ENCODE measurements at regions not wholly inside any gene's neighbourhood (a gene's known extent, or its start where the extent isn't known, plus 50 kb on each side); places are given as distances from the start of the nearest gene placed in this dataset.

DNA sequence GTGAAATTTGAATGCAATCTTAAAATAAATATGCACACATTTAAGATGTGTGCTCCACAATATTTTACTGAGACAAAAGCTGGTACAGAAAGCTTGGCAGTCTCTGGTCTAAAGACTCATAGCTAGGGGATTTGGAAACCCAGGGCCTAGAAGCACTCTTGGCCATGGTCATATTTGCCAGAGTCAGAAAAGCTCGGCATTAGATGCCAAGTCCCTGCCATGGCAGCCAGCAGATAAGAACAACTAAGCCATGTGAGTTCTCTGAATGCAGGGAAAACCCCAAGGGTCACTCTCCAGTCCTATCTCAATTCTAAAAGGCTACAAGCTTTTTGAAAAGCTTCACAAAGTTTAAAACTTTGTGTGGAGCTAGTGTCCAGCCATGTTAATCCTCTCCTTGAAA is 119.5 kb downstream of the FAM114A2 start:
- Histone ChIP-seq H3K27me3 (ENCODE audit: control insufficient read depth, insufficient read depth, low read length) (no peaks in the 10 kb centered on the region), H3K4me3 (ENCODE audit: low read depth, low read length) (no peak overlapping the region), H3K9me3 (ENCODE audit: control insufficient read depth, insufficient read depth, low read length) (no peaks in the 10 kb centered on the region), H3K27ac (ENCODE audit: low read depth, low read length) (no peak overlapping the region)
- ChIA-PET CTCF (no interaction called here), POLR2A (no interaction called here)
- no peak for DNase-seq (ENCODE audit: low read depth, low spot score)
- TF ChIP-seq CTCF (IDR thresholded peaks at IDR 0.05; ENCODE audit: low read depth, low read length): no peak

DNA sequence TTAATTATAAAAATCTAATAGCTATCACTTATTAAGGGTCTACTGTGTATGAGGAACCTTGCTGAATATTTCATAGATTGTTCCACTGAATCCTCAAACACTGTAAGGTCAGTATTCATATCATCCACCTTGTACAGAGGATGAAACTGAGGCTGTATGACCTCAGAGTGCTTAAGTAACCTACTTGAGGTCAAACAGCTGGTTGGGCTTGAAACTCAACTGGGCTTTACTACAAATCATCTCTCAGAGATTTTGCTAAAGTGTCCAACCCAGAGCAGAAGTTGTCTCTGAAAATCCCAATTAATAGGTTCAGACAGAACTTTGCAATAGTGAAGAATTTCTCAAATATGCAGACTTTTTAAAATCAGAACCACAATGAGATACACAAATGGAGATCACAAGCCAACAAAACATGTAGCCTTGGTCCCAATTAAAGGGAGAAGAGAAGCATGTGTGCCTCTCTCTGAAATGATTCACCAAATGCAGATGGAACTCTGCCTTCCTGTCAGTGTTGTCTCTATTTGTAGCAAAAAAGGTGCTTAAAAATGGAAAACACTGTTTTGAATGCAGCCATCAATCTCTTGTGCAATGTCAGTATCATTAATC is 131.4 kb downstream of the FAM114A2 start:
- no peak for DNase-seq (ENCODE audit: low read depth, low spot score)
- Histone ChIP-seq H3K27ac (ENCODE audit: low read depth, low read length) (no peak overlapping the region), H3K4me3 (ENCODE audit: low read depth, low read length) (no peak overlapping the region), H3K27me3 (ENCODE audit: control insufficient read depth, insufficient read depth, low read length) (no peaks in the 10 kb centered on the region), H3K9me3 (ENCODE audit: control insufficient read depth, insufficient read depth, low read length) (no peaks in the 10 kb centered on the region)
- CTCF ChIA-PET: no interaction called here
- no peak for TF ChIP-seq CTCF (IDR thresholded peaks at IDR 0.05; ENCODE audit: low read depth, low read length)
- POLR2A ChIA-PET: no interaction called here

GRCh38 chr5:153905219-153905618 is 133.5 kb downstream of the FAM114A2 start:
- ChIA-PET POLR2A (no interaction called here), CTCF (interaction anchor here (0.6 to 0.7 kb wide), 2 partner anchors 409 to 1168 kb away, joined by 3 read pairs; no protein-coding TSS in a partner anchor)
- TF ChIP-seq CTCF (IDR thresholded peaks at IDR 0.05; ENCODE audit: low read depth, low read length): no peak
- Histone ChIP-seq H3K9me3 (ENCODE audit: control insufficient read depth, insufficient read depth, low read length) (no peaks in the 10 kb centered on the region), H3K27me3 (ENCODE audit: control insufficient read depth, insufficient read depth, low read length) (no peaks in the 10 kb centered on the region), H3K27ac (ENCODE audit: low read depth, low read length) (no peak overlapping the region), H3K4me3 (ENCODE audit: low read depth, low read length) (no peak overlapping the region)
- no peak for DNase-seq (ENCODE audit: low read depth, low spot score)

GRCh38 chr5:153903321-153903720 is 135.4 kb downstream of the FAM114A2 start:
- Histone ChIP-seq H3K4me3 (ENCODE audit: low read depth, low read length) (no peak overlapping the region), H3K27ac (ENCODE audit: low read depth, low read length) (no peak overlapping the region), H3K9me3 (ENCODE audit: control insufficient read depth, insufficient read depth, low read length) (no peaks in the 10 kb centered on the region), H3K27me3 (ENCODE audit: control insufficient read depth, insufficient read depth, low read length) (no peaks in the 10 kb centered on the region)
- ChIA-PET CTCF (interaction anchor here (2.1 kb wide), 1 partner anchor 62 kb away, joined by 10 read pairs; no protein-coding TSS in a partner anchor), POLR2A (no interaction called here)
- TF ChIP-seq CTCF (IDR thresholded peaks at IDR 0.05; ENCODE audit: low read depth, low read length): no peak
- DNase-seq (ENCODE audit: low read depth, low spot score): no peak

GRCh38 chr5:153902016-153902415 is 136.7 kb downstream of the FAM114A2 start:
- Histone ChIP-seq H3K27ac (ENCODE audit: low read depth, low read length) (no peak overlapping the region), H3K4me3 (ENCODE audit: low read depth, low read length) (no peak overlapping the region), H3K9me3 (ENCODE audit: control insufficient read depth, insufficient read depth, low read length) (no peaks in the 10 kb centered on the region), H3K27me3 (ENCODE audit: control insufficient read depth, insufficient read depth, low read length) (no peaks in the 10 kb centered on the region)
- ChIA-PET CTCF (interaction anchor here (0.7 to 2.1 kb wide), 2 partner anchors 63 to 404 kb away, joined by 4 to 10 read pairs; no protein-coding TSS in a partner anchor), POLR2A (no interaction called here)
- no peak for DNase-seq (ENCODE audit: low read depth, low spot score)
- no peak for TF ChIP-seq CTCF (IDR thresholded peaks at IDR 0.05; ENCODE audit: low read depth, low read length)
